Fibroblast of pulmonary artery (primary cell): ENCODE measurements at regions not wholly inside any gene's neighbourhood (a gene's known extent, or its start where the extent isn't known, plus 50 kb on each side); places are given as distances from the start of the nearest gene placed in this dataset.
"Not testable (repeated sequence)": the region's sequence is repeated elsewhere in the genome, so short reads cannot be mapped to it uniquely, and the experiment has no call there.

Experiments
- DNase-seq: peaks from one replicate; pipeline ENCODE4 v3.0.0-alpha.2; 2010; ENCODE audit warnings: low read depth
- H3K4me3 ChIP-seq: replicated peaks from 2 replicates; pipeline ENCODE4 v1.5.1; 2011; ENCODE audit warnings: low read depth, mild to moderate bottlenecking, control low read depth, low read length, moderate library complexity
- CTCF ChIP-seq: IDR thresholded peaks from 2 replicates; pipeline ENCODE4 v1.5.1; 2011; ENCODE audit warnings: mild to moderate bottlenecking, control low read depth, low read length, inconsistent platforms; ENCODE audit errors: missing control alignments

DNA sequence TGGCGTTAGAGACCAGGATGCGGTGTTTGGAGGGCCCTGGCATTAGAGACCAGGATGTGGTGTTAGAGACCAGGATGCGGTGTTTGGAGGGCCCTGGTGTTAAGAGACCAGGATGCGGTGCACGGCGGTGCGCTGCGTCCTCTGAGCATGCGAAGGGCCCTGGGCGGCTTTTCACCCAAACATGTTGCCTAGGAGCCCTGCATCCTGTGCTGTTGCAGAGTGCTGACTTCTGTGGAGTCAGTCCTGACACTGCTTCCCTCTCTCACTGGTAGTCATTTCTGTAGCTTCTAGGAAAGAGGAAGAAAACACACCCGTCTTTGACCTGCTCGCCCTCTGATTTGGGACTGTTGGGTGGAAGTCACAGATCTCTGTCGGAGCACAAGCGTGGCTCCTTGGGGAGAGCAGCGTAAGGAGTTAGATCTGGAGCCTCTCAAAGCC is 141.2 kb downstream of the LAT start:
- no peak for DNase-seq
- no peak for TF ChIP-seq CTCF

DNA sequence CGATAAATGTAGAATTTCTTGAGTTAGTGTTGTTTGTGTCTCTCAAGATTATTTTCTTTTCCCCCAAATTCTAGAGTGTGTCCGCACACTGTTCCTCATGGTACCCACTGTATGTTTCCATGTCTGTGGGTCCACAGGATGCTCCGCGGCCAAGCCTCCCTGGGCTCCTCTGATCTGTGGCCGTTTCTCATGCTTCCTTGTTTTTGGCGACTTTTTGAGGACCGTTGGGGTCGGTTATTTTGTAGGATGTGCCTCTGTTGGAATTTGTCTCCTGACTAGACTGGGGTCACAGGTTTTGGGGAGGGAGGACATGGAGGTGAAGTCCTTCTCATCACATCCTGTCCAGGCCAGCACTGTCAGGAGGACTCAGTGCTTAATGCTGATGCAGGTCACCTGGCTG is 140.0 kb downstream of the LAT start:
- H3K4me3 ChIP-seq, result no peak overlapping the region
- TF ChIP-seq CTCF, result no peak
- no peak for DNase-seq

More for the DNA sequence above, 141.2 kb downstream of the LAT start:
- no peak overlapping the region for H3K4me3 ChIP-seq

DNA sequence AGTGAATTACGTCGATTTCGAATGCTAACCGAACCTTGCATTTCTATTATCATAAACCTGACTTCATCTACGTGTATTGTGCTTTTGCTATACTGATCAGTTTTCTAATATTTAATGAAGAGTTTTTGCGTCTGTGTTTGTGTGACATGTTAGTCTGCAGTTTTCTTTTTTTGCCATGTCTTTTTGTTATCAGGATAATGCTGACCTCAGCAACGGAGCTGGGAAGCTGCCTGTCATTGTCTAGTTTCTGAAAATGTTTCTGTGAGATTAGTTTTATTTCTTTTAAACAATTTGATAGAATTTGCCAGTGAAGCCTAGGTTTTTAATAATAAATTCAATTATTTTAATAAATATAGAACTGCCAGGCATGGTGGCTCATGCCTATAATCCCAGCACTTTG is 139.3 kb downstream of the LAT start:
- not testable (repeated sequence) for DNase-seq, H3K4me3 ChIP-seq

DNA sequence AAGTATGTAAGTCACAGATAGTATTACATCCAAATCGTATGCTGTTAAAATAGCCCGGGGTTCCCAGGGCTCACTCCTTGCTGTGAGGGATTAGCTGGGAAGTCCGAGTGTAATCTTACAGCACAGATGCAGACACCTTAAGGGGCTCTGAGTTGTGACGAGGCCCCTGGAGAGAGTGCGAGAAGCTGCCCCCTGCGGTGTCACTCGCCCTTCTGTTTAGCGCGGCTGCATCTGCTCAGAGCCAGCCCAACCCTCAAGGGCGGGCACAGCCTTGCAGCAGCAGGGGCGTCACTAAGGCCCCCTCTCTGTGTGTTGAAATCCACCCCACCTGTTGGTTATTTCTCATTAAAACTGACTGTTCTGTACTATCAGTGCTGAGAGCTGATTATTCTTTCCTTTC is 135.8 kb downstream of the LAT start:
- H3K4me3 ChIP-seq, DNase-seq: not testable (repeated sequence)

- DNase-seq, result peak; percentile 18
- H3K4me3 ChIP-seq, result not testable (repeated sequence)
Measured at GRCh38 chr16:29118301-29118957, 133.6 kb downstream of the LAT start.

GRCh38 chr16:29117631-29118030 is 132.8 kb downstream of the LAT start:
- H3K4me3 ChIP-seq, result no peak overlapping the region
- TF ChIP-seq CTCF, result no peak

DNA sequence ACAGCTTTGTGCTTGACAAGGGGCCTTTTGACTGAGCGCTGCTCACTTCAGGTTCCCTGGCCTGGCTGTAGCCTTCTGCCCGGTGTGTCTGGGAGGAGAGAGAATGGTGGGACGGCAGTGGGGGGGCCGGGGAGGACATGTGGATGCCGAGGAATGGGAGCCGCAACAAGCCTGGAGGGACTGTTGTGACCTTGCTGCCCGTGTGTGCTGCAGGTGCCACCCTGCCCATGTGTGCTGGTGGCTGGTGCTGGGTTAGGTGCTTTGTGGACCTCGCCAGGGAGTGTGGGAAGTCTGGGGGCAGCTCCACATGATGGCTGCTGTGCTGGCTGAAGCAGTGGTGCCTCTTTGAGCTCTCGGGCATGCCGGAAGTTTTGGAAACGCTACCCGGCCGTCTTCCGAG is 132.1 kb downstream of the LAT start:
- no peak overlapping the region for H3K4me3 ChIP-seq
- no peak for DNase-seq
- no peak for TF ChIP-seq CTCF

More at GRCh38 chr16:29117631-29118030, 132.8 kb downstream of the LAT start:
- no peak for DNase-seq

- not testable (repeated sequence) for H3K4me3 ChIP-seq
Measured at GRCh38 chr16:29116207-29116606, 131.4 kb downstream of the LAT start.

DNA sequence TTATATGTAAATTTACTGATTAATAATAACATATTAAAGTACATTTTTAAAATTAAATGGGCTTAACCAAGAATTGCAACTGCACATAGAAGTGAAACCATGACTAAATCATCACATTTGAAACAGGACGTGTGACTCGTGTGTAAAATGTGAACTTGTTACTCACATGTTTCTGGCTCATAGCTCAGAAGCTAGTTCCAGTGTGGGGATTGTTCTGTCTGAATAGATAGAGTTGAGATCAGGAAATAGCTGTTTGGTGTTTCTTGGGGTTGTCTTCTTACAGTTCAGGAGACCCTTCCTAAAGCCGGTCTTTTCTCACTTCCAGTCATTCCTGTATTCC is 130.9 kb downstream of the LAT start:
- not testable (repeated sequence) for H3K4me3 ChIP-seq, DNase-seq

More at GRCh38 chr16:29116207-29116606, 131.4 kb downstream of the LAT start:
- DNase-seq, result not testable (repeated sequence)
